GM21528 (cell line): ENCODE measurements at regions not wholly inside any gene's neighbourhood (a gene's known extent, or its start where the extent isn't known, plus 50 kb on each side); places are given as distances from the start of the nearest gene placed in this dataset.
"Not testable (repeated sequence)": the region's sequence is repeated elsewhere in the genome, so short reads cannot be mapped to it uniquely, and the experiment has no call there.

ENCODE experiments used
- ATAC-seq: cut with Tn5 transposase; IDR thresholded peaks from one replicate; pipeline ENCODE4 v1.9.1; 2021; ENCODE audit warnings: mild to moderate bottlenecking, moderate library complexity; ENCODE audit not compliant: unreplicated experiment, low FRiP score

DNA sequence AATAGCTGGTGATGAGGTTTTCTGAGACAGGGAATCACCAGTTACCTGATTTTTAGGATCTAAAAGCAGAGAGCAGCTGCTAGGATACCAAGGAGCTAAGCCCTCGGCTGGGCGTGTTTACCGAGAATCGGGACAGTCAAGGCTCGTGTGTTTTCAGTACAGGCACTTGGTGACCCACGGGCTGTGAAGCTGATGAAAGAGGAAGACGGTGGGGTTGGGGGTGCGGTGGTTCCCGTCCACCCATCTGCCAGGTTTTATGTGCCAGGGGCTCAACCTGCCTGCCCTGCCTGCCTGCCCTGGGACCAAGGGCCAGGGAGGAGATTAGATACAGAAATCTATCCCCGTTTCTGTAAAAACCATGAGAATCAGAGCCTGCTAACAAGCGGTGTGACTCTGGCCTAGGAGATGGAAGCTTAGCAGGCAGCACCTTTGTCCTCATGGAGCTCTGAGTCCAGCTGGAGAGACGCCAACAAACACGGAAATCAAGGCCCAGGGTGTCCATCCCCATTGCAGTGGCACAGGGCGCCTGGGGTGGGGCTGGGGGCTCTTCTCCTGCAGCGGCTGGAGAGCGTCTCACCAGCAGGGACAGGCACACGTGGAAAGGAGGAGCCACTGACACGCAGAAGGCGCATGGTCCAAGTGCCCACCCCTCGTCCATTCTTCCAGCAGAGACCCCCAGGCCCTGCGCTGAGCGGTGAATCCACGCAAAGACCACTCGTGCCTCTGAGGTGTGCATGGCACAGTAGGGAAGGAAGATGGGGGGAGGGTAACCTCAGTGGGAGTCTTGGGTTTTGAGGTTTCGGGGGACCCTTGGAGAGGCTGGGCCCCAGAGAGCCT lies 265.0 kb upstream of the TCERG1L start:
- no peak for ATAC-seq

DNA sequence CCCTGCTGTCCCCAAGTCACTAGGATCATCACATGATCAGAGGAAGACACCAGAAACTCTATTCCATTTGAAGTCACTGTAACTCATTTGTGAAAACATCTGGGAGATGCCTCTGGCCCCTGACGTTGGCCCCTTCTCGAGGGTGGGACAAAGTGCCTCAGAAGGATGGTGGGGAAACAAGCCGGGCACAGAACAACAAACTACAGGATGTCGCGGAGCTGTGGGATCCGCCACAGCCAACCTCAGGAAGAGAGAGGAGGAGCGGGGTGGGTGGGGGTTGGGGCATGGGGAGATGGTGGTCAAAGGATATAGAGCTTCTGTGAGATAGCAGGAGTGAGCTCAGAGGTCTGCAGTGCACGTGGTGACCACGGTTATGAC lies 265.6 kb upstream of the TCERG1L start:
- ATAC-seq: no peak

DNA sequence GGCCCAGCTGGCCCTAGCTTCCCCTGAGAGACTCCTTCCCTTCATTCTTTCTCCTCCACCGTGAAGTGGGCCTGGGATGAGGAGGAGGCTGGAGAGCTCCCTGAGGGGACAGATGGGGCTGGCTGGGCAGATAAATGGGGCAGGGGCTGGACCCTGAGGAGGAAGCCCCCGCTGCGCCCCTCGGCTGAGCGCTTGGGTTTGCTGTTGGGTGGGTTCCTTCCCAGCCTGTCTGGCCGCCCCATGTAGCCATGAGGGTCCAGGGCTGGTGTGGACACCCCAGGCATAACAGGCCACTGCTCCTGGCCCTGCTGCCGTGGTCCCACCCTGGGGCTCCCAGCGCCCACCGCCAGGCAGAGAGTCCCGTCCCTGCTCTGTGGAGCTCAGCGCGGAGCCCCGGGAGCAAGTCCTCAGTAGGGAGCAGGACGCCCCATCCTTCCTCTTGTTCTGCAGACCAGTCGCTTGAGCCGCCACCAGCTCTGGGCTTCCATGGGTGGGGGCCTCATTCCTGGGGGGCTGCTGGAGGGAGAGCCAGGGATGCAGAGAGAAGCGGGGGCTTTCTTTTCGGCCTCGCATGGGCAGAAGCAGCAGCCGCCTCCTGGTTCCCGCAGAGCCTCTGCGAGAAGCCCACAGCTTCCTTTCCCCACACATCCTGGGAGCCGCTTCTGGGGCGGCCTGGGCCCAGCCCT lies 266.4 kb upstream of the TCERG1L start:
- ATAC-seq: no peak

DNA sequence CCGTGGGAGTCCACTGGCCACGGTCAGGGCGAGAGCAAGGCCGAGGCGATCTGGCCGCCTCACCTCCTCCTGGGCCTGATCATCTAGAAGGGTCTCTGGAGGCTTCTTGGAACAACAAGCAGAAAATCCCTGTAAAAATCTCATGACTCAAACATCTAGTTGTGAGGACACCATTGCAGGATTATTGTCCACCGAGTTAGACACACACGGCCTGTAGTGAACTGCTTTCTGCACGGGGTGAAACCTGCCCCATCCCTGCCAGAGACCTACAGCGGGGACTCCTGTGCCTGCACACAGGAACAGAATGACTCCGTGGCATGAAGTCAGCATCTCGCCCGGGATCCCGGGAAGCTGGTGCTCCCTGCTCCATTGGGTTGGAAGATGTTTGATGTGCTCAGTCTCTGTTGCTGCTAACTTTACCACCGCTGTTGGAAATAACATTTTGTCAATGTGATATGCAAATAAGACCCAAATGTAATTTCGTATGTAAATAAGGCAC lies 267.0 kb upstream of the TCERG1L start:
- ATAC-seq: no peak

DNA sequence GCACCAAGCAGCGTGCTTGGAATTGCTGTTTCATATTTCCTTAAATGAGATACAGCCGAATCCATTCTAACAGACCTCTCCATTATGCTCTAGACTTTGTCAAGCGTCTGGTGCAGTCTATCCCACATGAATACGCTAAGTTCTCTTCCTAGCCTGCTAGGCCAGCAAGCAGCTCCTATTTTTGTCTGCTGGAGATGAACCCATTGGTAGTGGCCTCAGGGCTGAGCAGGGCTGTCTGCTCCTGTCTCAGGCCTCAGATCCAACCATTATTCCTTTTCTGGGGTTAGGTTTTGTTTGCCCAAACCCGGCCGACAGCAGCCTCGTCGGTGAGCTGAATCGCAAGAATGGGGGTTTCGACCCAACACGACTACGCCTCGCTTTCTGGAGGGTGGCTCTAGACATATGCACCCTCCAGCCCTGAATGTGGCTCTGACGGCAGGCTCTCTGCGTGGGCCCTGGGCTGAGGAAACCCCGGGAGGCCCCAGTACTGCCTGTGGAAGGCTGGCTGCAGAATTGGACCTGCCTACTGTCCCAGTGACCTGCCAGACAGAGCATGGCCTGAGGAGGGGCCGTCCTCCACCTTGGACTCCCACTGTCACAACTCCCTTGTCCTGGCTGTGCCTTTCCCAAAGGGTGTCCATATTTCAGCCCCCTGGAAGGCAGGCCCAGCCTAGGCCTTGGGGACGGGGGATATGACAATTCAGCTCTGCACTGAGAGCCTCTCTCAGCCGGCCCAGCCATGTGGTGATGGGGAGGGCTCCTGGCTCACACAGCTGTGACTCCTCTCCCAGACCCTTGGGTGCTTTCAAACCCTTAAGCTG lies 267.9 kb upstream of the TCERG1L start:
- ATAC-seq: no peak

DNA sequence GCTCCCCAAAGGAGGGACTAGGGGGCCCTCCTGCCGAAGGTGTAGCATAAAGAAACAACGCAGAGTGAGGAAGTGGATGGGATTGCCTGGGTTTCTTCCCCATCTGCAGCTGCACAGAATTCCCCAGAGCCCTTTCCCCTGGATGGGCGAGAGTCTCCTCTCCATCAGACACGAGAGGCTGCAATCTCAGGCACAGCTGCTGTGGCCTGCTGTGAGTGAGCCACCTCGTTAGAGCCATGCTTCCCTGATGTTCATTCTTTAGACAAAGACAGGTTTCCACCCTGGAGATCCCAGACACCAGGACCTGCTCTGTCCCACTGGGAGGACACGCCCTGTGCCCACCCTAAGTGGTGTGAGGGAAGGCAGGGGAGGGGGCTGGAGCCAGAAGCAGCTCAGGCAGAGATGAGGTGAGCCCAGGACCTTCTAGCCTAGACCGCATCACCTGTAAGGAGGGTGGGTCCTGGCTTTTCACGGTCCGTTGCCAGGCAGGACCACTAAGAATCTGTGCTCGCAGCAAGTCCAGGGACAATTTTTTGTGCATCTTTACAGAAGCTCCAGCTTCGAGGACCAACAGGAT lies 268.6 kb upstream of the TCERG1L start:
- no peak for ATAC-seq

DNA sequence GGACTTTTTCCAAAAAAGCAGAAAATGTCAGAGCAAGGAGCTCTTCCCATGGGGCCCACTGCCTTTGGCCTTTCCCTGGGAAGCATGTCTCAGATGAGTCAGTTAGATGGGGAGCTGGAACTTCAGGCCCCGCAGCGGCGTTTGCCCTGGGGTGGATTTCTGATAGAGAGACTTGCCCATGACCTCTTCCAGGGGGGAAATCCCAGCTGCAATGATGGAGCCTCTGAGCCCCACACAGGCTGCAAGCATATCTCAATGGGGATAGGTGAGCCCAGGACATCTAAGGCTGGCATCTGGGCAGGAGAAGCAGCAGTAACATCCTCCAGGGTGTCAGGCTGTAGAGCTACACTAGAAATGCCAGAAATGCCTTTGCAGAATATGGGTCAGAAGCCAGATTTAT lies 269.2 kb upstream of the TCERG1L start:
- ATAC-seq: no peak

DNA sequence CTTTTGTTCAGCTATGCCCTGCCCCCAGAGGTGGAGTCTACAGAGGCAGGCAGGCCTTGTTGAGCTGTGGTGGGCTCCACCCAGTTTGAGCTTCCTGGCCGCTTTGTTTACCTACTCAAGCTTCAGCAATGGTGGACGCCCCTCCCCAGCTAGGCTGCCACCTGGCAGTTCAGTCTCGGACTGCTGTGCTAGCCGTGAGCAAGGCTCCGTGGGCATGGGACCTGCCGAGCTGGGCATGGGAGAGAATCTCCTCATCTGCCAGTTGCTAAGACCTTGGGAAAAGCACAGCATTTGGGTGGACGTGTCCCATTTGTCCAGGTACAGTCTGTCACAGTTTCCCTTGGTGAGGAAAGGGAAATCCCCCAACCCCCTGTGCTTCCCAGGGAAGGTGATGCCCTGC lies 270.0 kb upstream of the TCERG1L start:
- not testable (repeated sequence) for ATAC-seq

DNA sequence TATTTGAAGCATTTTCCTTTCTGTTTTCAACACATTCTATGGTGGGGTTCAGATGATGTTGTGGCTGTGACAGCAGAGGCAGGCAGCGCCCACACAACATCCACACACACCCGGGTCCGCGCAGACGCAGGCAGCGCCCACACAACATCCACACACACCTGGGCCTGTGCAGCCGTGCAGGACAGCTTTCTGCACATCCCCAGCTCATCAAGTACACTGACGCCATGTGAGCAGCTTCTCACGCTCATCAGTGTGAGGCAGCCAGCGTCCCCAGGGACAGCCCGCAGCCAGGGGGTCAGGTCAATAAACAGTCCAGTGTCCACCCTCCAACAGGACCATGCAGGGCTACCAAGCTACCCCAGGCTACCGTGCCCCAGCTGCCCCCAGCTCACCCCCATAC lies 272.8 kb upstream of the TCERG1L start:
- no peak for ATAC-seq

DNA sequence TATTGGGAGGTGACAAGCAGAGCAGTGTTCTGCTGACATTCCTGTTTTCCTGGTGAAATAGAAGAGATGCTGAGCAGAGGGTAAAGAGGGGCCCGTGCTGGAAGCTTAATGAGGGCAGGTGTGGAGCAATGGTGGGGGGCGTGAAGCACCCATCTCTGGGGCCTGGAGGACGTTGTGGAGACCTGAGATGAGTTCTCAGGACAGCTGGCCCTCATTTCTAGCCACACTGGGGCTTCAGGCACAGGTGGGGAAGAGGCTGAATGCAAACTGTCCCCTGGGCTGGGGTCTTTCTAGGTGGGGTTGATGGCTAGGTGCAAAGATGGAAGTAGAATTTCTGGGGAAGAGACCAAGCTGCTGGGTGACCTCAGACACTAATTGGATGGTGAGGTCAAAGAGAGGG lies 274.2 kb upstream of the TCERG1L start:
- ATAC-seq: no peak

DNA sequence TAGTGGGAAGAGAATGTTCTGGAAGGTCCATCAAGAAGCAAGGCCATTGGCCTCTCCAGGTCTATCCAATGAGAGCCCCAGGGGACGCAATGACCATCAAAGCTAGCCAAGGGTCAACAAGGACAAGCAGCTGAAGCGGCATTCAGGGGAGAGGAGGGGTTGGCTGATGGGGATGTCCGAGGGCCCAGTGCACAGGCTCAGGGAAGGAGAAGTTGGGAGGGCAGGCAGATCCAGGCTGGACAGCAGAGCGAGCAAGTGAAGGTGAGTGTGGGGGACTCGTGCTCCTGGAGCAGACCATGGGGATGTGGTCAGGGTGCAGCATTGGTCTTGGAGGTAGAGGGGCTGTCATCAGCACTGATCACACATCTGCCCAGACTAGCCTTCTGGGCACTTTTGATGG lies 275.4 kb upstream of the TCERG1L start:
- ATAC-seq: no peak

DNA sequence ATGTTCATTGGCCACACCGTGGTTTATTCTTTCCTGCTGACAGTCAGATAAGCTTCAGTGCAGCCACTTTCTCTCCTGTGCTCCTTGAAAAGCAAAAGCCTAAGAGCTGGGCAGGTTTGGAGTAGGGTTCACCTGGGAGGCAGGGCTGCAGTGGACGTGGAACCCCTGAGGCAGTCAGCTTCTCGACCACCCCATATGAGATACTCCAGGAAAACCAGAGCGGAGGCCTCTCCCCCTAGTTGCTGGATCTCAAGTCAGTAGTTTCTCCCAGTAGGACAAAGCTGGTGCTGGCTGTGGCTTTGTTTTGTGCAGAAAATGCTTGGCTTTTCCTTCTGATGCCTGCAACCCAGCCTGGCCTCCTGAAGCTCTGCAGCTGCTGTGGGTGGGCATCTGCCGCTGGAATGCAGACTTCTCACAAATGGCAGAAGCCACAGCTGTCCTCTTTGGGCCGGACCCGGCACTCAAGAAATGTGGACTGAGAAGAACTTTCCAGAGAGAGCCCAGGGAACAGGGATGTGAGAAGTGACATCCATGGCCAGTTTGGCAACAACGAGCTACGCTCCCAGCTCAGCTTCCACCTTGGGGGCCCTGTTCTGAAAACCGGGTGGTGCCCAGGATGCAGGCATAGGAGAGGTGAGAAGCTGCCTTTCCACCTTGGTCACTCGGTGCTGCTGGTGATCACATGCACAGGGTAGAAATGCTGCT lies 276.6 kb upstream of the TCERG1L start:
- ATAC-seq: no peak

DNA sequence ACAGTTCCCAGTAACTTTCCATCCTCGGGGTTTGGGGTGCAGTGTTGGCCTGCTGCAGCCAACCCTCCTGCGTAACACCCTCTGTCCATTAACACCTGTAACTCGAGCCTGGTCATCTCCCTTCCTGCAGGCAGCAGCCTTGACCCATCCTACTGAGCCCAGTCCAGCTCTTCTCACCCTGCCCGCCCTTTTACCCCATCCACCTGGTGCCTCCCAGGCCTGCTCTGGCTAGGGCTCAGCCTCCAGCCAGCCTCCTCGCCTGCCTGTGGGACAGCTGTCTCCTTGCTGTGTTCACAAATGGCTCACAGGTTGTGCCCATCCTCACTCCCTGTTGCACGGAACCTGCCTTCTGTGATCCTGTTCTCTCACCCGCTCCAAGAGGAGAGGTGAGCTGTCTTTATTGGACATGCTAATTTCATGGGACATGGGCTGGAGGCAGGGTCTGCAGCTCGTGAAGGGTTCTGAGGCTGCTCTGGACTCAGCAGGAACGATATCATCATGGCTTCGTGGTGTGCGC lies 277.2 kb upstream of the TCERG1L start:
- ATAC-seq: no peak

DNA sequence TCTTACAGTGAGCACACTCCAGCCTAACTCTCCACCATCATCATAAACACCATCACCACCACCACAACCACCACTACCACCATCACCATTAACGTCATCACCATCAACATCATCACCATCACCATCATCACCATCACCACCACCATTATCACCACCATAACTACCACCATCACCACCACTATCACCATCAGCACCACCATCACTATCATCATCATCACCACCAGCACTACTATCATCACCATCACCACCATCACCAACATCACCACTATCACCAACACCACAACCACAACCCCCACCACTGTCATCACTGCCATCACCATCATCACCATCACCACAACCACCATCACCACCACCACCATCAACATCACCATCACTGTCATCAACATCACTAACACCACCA lies 279.0 kb upstream of the TCERG1L start:
- ATAC-seq: no peak

DNA sequence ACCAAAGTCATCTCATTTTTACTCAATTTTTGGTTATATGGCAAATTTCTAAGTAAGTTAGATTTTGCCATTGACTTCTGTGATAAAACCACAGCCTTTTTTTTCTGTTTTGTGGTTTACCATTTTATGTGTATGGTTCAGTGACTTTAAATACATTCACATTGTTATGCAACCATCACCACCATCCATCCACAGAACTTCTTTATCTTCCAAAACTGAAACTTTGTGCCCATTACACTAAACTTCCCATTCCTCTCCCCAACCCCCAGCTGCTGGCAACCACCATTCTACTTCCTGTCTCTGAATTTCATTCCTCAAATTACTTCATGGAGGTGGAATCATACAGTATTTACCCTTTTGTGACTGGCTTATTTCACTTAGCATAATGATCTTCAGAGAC lies 280.4 kb upstream of the TCERG1L start:
- ATAC-seq: no peak

DNA sequence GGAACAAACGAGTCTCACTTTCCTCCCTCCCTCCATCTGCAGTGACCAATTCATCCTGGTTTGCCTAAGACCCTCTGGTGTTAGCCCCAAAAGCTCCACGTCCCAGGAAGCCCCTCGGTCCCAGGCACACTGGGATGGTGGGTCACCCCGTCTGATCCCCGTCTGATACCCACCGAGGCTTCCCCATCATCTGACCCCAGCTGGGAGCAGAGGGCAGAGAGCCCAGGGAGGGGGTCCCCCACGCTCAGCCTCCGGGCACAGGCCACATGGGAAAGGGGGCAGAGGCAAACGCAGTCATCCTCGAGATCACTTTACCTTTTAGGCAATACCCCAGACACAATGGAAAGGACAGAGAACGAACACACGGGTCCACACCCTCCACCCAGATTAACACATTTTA lies 291.6 kb upstream of the PPP2R2D start:
- ATAC-seq: no peak

DNA sequence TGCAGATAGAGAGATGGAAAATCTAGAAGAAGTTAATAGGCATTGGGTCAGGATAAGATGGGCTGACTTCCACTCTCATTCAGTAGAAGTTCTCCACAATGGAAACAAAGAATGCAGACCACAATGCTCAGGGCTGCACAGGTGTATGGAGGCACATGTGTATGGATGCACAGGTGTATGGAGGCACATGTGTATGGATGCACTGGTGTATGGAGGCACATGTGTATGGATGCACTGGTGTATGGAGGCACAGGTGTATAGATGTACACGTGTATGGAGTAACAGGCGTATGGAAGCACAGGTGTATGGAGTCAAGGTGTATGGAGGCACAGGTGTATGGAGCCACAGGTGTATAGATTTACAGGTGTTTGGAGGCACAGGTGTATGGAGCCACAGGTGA lies 285.7 kb upstream of the PPP2R2D start:
- ATAC-seq: no peak

DNA sequence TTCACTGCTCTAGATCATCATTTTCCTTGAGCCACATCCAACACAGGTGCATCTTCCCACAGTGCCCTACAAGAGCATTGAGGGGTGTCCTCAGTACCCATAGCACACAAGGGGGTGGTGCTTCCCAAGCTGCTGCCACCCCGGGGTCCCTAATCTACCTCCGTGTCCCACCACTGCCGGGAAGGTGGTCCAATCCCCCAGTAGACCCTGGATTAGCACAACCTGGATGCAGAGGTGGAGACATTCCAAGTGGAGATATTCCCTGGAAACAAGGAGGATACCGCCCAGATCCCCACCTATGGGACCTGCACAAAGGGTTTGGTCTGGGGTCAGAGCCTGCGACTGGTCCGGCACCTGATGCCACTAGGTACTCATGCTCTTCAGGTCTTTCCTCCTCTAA lies 284.8 kb upstream of the PPP2R2D start:
- no peak for ATAC-seq

DNA sequence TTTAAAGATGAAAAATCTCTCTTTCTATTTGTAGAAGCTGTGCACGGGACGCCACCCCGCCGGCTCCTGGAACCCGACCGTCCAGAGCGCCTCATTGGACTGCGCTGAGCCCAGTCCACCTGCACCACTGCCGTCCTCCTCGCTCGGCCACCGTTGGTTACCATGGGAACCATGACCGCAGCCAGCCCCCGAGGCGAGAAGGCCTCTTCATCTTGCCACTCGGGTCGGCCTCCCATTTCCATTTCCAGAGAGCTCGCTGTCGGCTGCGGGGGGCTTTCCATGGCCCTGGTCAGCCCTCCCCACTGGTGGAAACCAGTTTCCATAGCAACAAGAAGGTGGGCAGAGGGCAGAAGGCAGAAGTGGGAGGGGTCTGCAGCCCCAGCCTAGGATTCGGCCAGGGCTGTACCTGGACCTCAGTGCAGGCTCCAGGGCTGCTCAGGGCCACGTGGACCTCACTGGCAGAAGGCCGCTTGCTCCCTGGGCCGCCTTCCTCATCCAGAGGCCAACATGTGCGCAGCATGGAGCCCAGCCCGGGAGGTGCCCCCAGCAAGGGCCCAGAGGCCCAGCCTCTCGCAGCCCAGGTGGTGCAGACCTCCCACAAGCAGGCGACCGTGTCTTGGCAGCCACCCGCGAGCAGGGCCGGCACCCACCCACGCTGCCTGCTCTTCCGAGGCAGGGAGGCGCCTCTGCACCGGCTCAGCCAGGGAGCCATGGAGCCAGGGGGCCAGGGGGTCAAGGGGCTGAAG lies 283.5 kb upstream of the PPP2R2D start:
- ATAC-seq: no peak
